ENCODE measurements at regions not wholly inside any gene's neighbourhood (a gene's known extent, or its start where the extent isn't known, plus 50 kb on each side); places are given as distances from the start of the nearest gene placed in this dataset.

DNA sequence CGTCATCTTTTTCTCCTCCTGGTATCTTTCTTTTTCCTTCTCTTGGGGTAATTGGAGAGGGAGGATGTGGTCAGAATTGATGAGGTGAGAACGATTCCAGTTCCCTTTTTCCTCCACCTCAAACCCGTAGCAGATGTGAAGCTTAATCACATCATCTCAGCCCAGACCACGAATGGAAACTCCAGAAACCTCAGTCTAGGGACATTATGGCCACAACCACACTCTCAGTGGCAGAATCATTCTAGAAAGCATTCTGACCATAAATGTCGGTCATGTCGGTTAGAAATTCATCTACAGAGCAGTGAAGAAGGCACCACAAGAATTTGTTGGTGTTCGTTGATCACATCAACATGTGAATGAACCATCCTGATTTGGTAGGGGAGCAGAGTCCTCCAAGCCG, 78.7 kb downstream of the GATA3 start (continued):
- TF ChIP-seq NR2C1 (IDR thresholded peaks at IDR 0.05) = no peak
- TF ChIP-seq MEF2B (IDR thresholded peaks at IDR 0.05; ENCODE audit: partially characterized antibody, poor library complexity, severe bottlenecking) = peak; percentile 22
- TF ChIP-seq POU2F2 (IDR thresholded peaks at IDR 0.05; ENCODE audit: borderline replicate concordance, low read depth, low read length) = peak; percentile 67; the same call in 1 of the 3 replicates
- TF ChIP-seq SUZ12 (IDR thresholded peaks at IDR 0.05; ENCODE audit: unreplicated experiment) = no peak
- peak; percentile 59 to 80; a peak in 3 of 4 replicates for TF ChIP-seq EP300 (IDR thresholded peaks at IDR 0.05; ENCODE audit: borderline replicate concordance in 1 of 2, control insufficient read depth in 1 of 2, low read depth in 2 of 2, low read length in 2 of 2)
- no peak for TF ChIP-seq BRCA1 (IDR thresholded peaks at IDR 0.05; ENCODE audit: low read depth, low read length)
- peak; percentile 95 for TF ChIP-seq TCF12 (IDR thresholded peaks at IDR 0.05; ENCODE audit: low read depth, low read length)
- TF ChIP-seq HDAC6 (IDR thresholded peaks at IDR 0.05; ENCODE audit: unreplicated experiment) = no peak
- TF ChIP-seq ETV6 (conservative IDR thresholded peaks at IDR 0.05 in 1 of 2, IDR thresholded peaks at IDR 0.05 in 1 of 2; ENCODE audit: borderline replicate concordance in 1 of 2, low read depth in 1 of 2) = peak in 1 of 2 experiments; percentile 90; a peak in 2 of 4 replicates
- TF ChIP-seq NFIC (IDR thresholded peaks at IDR 0.05; ENCODE audit: low read depth, low read length) = peak; percentile 100
- no peak for TF ChIP-seq GATAD2B (conservative IDR thresholded peaks at IDR 0.05; ENCODE audit: low read depth)
- TF ChIP-seq RFX5 (IDR thresholded peaks at IDR 0.05; ENCODE audit: low read depth, low read length) = no peak
- no peak for TF ChIP-seq ZNF207 (IDR thresholded peaks at IDR 0.05; ENCODE audit: borderline replicate concordance)
- no peak for TF ChIP-seq ZNF622 (IDR thresholded peaks at IDR 0.05)
- TF ChIP-seq PAX8 (IDR thresholded peaks at IDR 0.05) = no peak
- TF ChIP-seq EGR1 (IDR thresholded peaks at IDR 0.05; ENCODE audit: borderline replicate concordance in 1 of 2, low read depth in 2 of 2, low read length in 2 of 2) = no peak
- peak; percentile 91 for TF ChIP-seq TBL1XR1 (IDR thresholded peaks at IDR 0.05; ENCODE audit: low read depth, low read length)
- TF ChIP-seq FOXK2 (IDR thresholded peaks at IDR 0.05) = no peak
- TF ChIP-seq TARDBP (IDR thresholded peaks at IDR 0.05; ENCODE audit: borderline replicate concordance) = no peak
- no peak for TF ChIP-seq NFXL1 (IDR thresholded peaks at IDR 0.05; ENCODE audit: borderline replicate concordance)
- TF ChIP-seq RB1 (IDR thresholded peaks at IDR 0.05; ENCODE audit: borderline replicate concordance) = no peak
- TF ChIP-seq, protein P1, sequence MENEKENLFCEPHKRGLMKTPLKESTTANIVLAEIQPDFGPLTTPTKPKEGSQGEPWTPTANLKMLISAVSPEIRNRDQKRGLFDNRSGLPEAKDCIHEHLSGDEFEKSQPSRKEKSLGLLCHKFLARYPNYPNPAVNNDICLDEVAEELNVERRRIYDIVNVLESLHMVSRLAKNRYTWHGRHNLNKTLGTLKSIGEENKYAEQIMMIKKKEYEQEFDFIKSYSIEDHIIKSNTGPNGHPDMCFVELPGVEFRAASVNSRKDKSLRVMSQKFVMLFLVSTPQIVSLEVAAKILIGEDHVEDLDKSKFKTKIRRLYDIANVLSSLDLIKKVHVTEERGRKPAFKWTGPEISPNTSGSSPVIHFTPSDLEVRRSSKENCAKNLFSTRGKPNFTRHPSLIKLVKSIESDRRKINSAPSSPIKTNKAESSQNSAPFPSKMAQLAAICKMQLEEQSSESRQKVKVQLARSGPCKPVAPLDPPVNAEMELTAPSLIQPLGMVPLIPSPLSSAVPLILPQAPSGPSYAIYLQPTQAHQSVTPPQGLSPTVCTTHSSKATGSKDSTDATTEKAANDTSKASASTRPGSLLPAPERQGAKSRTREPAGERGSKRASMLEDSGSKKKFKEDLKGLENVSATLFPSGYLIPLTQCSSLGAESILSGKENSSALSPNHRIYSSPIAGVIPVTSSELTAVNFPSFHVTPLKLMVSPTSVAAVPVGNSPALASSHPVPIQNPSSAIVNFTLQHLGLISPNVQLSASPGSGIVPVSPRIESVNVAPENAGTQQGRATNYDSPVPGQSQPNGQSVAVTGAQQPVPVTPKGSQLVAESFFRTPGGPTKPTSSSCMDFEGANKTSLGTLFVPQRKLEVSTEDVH (IDR thresholded peaks at IDR 0.05; ENCODE audit: low read depth, partially characterized antibody) = no peak
- TF ChIP-seq BCL3 (IDR thresholded peaks at IDR 0.05; ENCODE audit: borderline replicate concordance, insufficient read depth, low read depth, low read length, poor library complexity, severe bottlenecking) = peak; percentile 66
- TF ChIP-seq REST (IDR thresholded peaks at IDR 0.05; ENCODE audit: low read depth, low read length) = no peak
